ENCODE measurements at regions not wholly inside any gene's neighbourhood (a gene's known extent, or its start where the extent isn't known, plus 50 kb on each side); places are given as distances from the start of the nearest gene placed in this dataset.
A peak's percentile ranks its signal among the peaks of the same experiment; 100 is the strongest.
"Not testable (repeated sequence)": the region's sequence is repeated elsewhere in the genome, so short reads cannot be mapped to it uniquely, and the experiment has no call there.

- H3K4me1 Mint-ChIP-seq (ENCODE audit: low read depth); H3K27ac Mint-ChIP-seq; H3K36me3 Mint-ChIP-seq (ENCODE audit: low read depth); H3K4me3 Mint-ChIP-seq; POLR2A ChIA-PET; H3K9me3 Mint-ChIP-seq; H3K27me3 Mint-ChIP-seq; intact Hi-C loops (cut with micrococcal nuclease): not testable (repeated sequence)
- CTCF ChIA-PET: interaction anchor here (0.8 to 1.4 kb wide), 3 partner anchors 12 to 72 kb away, joined by 3 to 9 read pairs (median 4); partner anchors contain the start of gene UNC93A
- DNase-seq (peak; percentile 58), ATAC-seq (peak; percentile 89)
- peak; percentile 49 for TF ChIP-seq CTCF (IDR thresholded peaks at IDR 0.05)
These were observed 60.4 kb upstream of the GPR31 start for GRCh38 chr6:167217951-167218759.

- H3K27me3 Mint-ChIP-seq; DNase-seq; H3K36me3 Mint-ChIP-seq (ENCODE audit: low read depth); H3K4me1 Mint-ChIP-seq (ENCODE audit: low read depth); ATAC-seq; H3K9me3 Mint-ChIP-seq; H3K4me3 Mint-ChIP-seq; H3K27ac Mint-ChIP-seq; intact Hi-C loops (cut with micrococcal nuclease); POLR2A ChIA-PET: not testable (repeated sequence)
- CTCF ChIA-PET: interaction anchor here (1.2 to 1.8 kb wide), 3 partner anchors 11 to 132 kb away, joined by 3 to 5 read pairs (median 3); no protein-coding TSS in a partner anchor
These were observed 61.3 kb upstream of the GPR31 start for GRCh38 chr6:167219079-167219478.

- Mint-ChIP-seq H3K9me3 (no peaks in the 10 kb centered on the region), H3K36me3 (ENCODE audit: low read depth) (no peaks in the 10 kb centered on the region), H3K27ac (no peak overlapping the region), H3K27me3 (no peaks in the 10 kb centered on the region), H3K4me3 (no peak overlapping the region), H3K4me1 (ENCODE audit: low read depth) (no peaks in the 10 kb centered on the region)
- ChIA-PET POLR2A (no interaction called here), CTCF (interaction anchor here (1.3 to 1.8 kb wide), 2 partner anchors 10 to 131 kb away, joined by 3 to 5 read pairs; no protein-coding TSS in a partner anchor)
- ATAC-seq: no peak
- DNase-seq: no peak
- intact Hi-C loops (cut with micrococcal nuclease): no loop called here
- no peak for TF ChIP-seq CTCF (IDR thresholded peaks at IDR 0.05)
These were observed 62.3 kb upstream of the GPR31 start for GRCh38 chr6:167219967-167220512.

GRCh38 chr6:167221400-167222201 lies 63.8 kb upstream of the GPR31 start:
- peaks cover under 1% of the 10 kb centered on the region for H3K27me3 Mint-ChIP-seq
- intact Hi-C loops (cut with micrococcal nuclease): no loop called here
- DNase-seq: no peak
- CTCF ChIA-PET: no interaction called here
- ATAC-seq: no peak
- no peaks in the 10 kb centered on the region for H3K36me3 Mint-ChIP-seq (ENCODE audit: low read depth)
- H3K4me3 Mint-ChIP-seq: no peak overlapping the region
- H3K9me3 Mint-ChIP-seq: no peaks in the 10 kb centered on the region
- H3K27ac Mint-ChIP-seq: no peak overlapping the region
- no peaks in the 10 kb centered on the region for H3K4me1 Mint-ChIP-seq (ENCODE audit: low read depth)
- TF ChIP-seq CTCF (IDR thresholded peaks at IDR 0.05): no peak
- POLR2A ChIA-PET: no interaction called here

- H3K27me3 Mint-ChIP-seq: peaks cover 17% of the 10 kb centered on the region
- H3K4me1 Mint-ChIP-seq (ENCODE audit: low read depth); H3K27ac Mint-ChIP-seq; H3K36me3 Mint-ChIP-seq (ENCODE audit: low read depth); POLR2A ChIA-PET; H3K4me3 Mint-ChIP-seq; H3K9me3 Mint-ChIP-seq; DNase-seq; ATAC-seq: not testable (repeated sequence)
- CTCF ChIA-PET: interaction anchor here (0.6 kb wide), 1 partner anchor 21 kb away, joined by 3 read pairs; no protein-coding TSS in a partner anchor
- intact Hi-C loops (cut with micrococcal nuclease): loop anchor here (5.0 kb wide), 1 partner anchor 62 kb away; no protein-coding TSS in a partner anchor
These were observed 65.3 kb upstream of the UNC93A start for GRCh38 chr6:167225566-167226382.

Measured in activated CD8-positive, alpha-beta T cell treated with anti-CD3 and anti-CD28 coated beads for 36 hours (primary cell).